HUES48 (cell line): ENCODE measurements at regions not wholly inside any gene's neighbourhood (a gene's known extent, or its start where the extent isn't known, plus 50 kb on each side); places are given as distances from the start of the nearest gene placed in this dataset.
"Not testable (repeated sequence)": the region's sequence is repeated elsewhere in the genome, so short reads cannot be mapped to it uniquely, and the experiment has no call there.

ENCODE experiments used
- H3K27ac ChIP-seq: one replicate; pipeline ENCODE4 v1.7.0; 2013; ENCODE audit warnings: low read depth, low read length, inconsistent platforms
- H3K27me3 ChIP-seq: 2 replicates; pipeline ENCODE4 v1.6.1; 2013; ENCODE audit warnings: mild to moderate bottlenecking, low read length; ENCODE audit not compliant: control insufficient read depth, insufficient read depth
- H3K36me3 ChIP-seq: 2 replicates; pipeline ENCODE4 v1.6.1; 2013; ENCODE audit warnings: low read length; ENCODE audit not compliant: control insufficient read depth, insufficient read depth
- H3K4me1 ChIP-seq: 2 replicates; pipeline ENCODE4 v1.6.1; 2013; ENCODE audit warnings: mild to moderate bottlenecking, low read length; ENCODE audit not compliant: control insufficient read depth, insufficient read depth
- H3K4me3 ChIP-seq: 2 replicates; pipeline ENCODE4 v1.5.1; 2013; ENCODE audit warnings: mild to moderate bottlenecking, low read depth, low read length
- H3K9ac ChIP-seq: 2 replicates; pipeline ENCODE4 v1.6.1; 2013; ENCODE audit warnings: mild to moderate bottlenecking, low read depth, low read length, moderate library complexity
- H3K9me3 ChIP-seq: 2 replicates; pipeline ENCODE4 v1.6.1; 2013; ENCODE audit warnings: low read length; ENCODE audit not compliant: control insufficient read depth, insufficient read depth

GRCh38 chr13:60214213-60215055, 50.7 kb upstream of the DIAPH3 start:
- no peak overlapping the region for H3K4me3 ChIP-seq

GRCh38 chr13:60220072-60220471, 56.3 kb upstream of the DIAPH3 start:
- H3K36me3 ChIP-seq = no peaks in the 10 kb centered on the region
- H3K9me3 ChIP-seq = no peaks in the 10 kb centered on the region
- no peaks in the 10 kb centered on the region for H3K4me1 ChIP-seq
- no peak overlapping the region for H3K4me3 ChIP-seq
- H3K27ac ChIP-seq = no peak overlapping the region
- no peak overlapping the region for H3K9ac ChIP-seq
- H3K27me3 ChIP-seq = no peaks in the 10 kb centered on the region

More at GRCh38 chr13:60214213-60215055, 50.7 kb upstream of the DIAPH3 start:
- Histone ChIP-seq H3K27me3 (no peaks in the 10 kb centered on the region), H3K9ac (no peak overlapping the region), H3K27ac (no peak overlapping the region), H3K9me3 (no peaks in the 10 kb centered on the region), H3K4me1 (no peaks in the 10 kb centered on the region), H3K36me3 (no peaks in the 10 kb centered on the region)

GRCh38 chr13:60221581-60221980, 57.9 kb upstream of the DIAPH3 start:
- Histone ChIP-seq H3K4me1 (no peaks in the 10 kb centered on the region), H3K27ac (no peak overlapping the region), H3K27me3 (no peaks in the 10 kb centered on the region), H3K9me3 (no peaks in the 10 kb centered on the region), H3K9ac (no peak overlapping the region), H3K4me3 (no peak overlapping the region), H3K36me3 (no peaks in the 10 kb centered on the region)

- Histone ChIP-seq H3K4me1 (no peaks in the 10 kb centered on the region), H3K9ac (no peak overlapping the region), H3K27me3 (no peaks in the 10 kb centered on the region), H3K36me3 (no peaks in the 10 kb centered on the region), H3K27ac (no peak overlapping the region), H3K9me3 (no peaks in the 10 kb centered on the region), H3K4me3 (no peak overlapping the region)
Observed at GRCh38 chr13:60226507-60226906, 62.8 kb upstream of the DIAPH3 start.

GRCh38 chr13:60227158-60227557, 63.4 kb upstream of the DIAPH3 start:
- Histone ChIP-seq H3K36me3 (no peaks in the 10 kb centered on the region), H3K9ac (no peak overlapping the region), H3K27me3 (no peaks in the 10 kb centered on the region), H3K27ac (no peak overlapping the region), H3K4me3 (no peak overlapping the region), H3K4me1 (no peaks in the 10 kb centered on the region), H3K9me3 (no peaks in the 10 kb centered on the region)

GRCh38 chr13:60229708-60230272, 66.1 kb upstream of the DIAPH3 start:
- no peak overlapping the region for H3K4me3 ChIP-seq
- H3K9ac ChIP-seq = no peak overlapping the region
- no peak overlapping the region for H3K27ac ChIP-seq

GRCh38 chr13:60230593-60230992, 66.9 kb upstream of the DIAPH3 start:
- Histone ChIP-seq H3K9ac (no peak overlapping the region), H3K4me1 (no peaks in the 10 kb centered on the region), H3K9me3 (no peaks in the 10 kb centered on the region), H3K27ac (no peak overlapping the region), H3K4me3 (no peak overlapping the region), H3K36me3 (no peaks in the 10 kb centered on the region), H3K27me3 (no peaks in the 10 kb centered on the region)

More at GRCh38 chr13:60229708-60230272, 66.1 kb upstream of the DIAPH3 start:
- Histone ChIP-seq H3K27me3 (no peaks in the 10 kb centered on the region), H3K36me3 (no peaks in the 10 kb centered on the region), H3K4me1 (no peaks in the 10 kb centered on the region), H3K9me3 (no peaks in the 10 kb centered on the region)

- Histone ChIP-seq H3K9me3 (no peaks in the 10 kb centered on the region), H3K27me3 (no peaks in the 10 kb centered on the region), H3K4me1 (no peaks in the 10 kb centered on the region)
Observed at GRCh38 chr13:60242043-60242595, 78.4 kb upstream of the DIAPH3 start.

GRCh38 chr13:60244381-60244780, 80.7 kb upstream of the DIAPH3 start:
- Histone ChIP-seq H3K9ac (no peak overlapping the region), H3K27ac (no peak overlapping the region), H3K9me3 (no peaks in the 10 kb centered on the region), H3K27me3 (no peaks in the 10 kb centered on the region), H3K36me3 (no peaks in the 10 kb centered on the region), H3K4me3 (no peak overlapping the region), H3K4me1 (no peaks in the 10 kb centered on the region)

More at GRCh38 chr13:60242043-60242595, 78.4 kb upstream of the DIAPH3 start:
- H3K9ac ChIP-seq = no peak overlapping the region
- H3K36me3 ChIP-seq = no peaks in the 10 kb centered on the region
- no peak overlapping the region for H3K4me3 ChIP-seq
- H3K27ac ChIP-seq = no peak overlapping the region

GRCh38 chr13:60251419-60251818, 87.7 kb upstream of the DIAPH3 start:
- H3K4me1 ChIP-seq = not testable (repeated sequence)

GRCh38 chr13:60258349-60258748, 94.6 kb upstream of the DIAPH3 start:
- H3K36me3 ChIP-seq = no peaks in the 10 kb centered on the region
- H3K9me3 ChIP-seq = peaks cover 8% of the 10 kb centered on the region; the same call in 1 of the 2 replicates
- no peak overlapping the region; the same call in 1 of the 2 replicates for H3K9ac ChIP-seq
- H3K27ac ChIP-seq = no peak overlapping the region
- H3K27me3 ChIP-seq = no peaks in the 10 kb centered on the region
- peaks cover 21% of the 10 kb centered on the region for H3K4me1 ChIP-seq
- H3K4me3 ChIP-seq = 0 out of 2 replicates have a peak overlapping the region, but pooled peaks have one; percentile 12

More at GRCh38 chr13:60251419-60251818, 87.7 kb upstream of the DIAPH3 start:
- not testable (repeated sequence) for H3K4me3 ChIP-seq, H3K27ac ChIP-seq, H3K9me3 ChIP-seq, H3K27me3 ChIP-seq, H3K36me3 ChIP-seq, H3K9ac ChIP-seq
